H1 (cell line): ENCODE measurements at regions not wholly inside any gene's neighbourhood (a gene's known extent, or its start where the extent isn't known, plus 50 kb on each side); places are given as distances from the start of the nearest gene placed in this dataset.

ENCODE experiments used
- CTCF ChIA-PET: fragments of 300-600 bp; sonication (Branson Sonifier 250); formaldehyde crosslinking; loops from one replicate; lab custom pipeline; 2021; ENCODE audit not compliant: partially characterized antibody; lab: Charles Lee
- POLR2A ChIA-PET: fragments of 300-600 bp; sonication (Branson Sonifier 250); formaldehyde crosslinking; loops from one replicate; lab custom pipeline; 2021; ENCODE audit warnings: inconsistent platforms; ENCODE audit not compliant: partially characterized antibody; lab: Charles Lee
- DNase-seq, 2 experiments: peaks; one replicate each; pipeline versions ENCODE4 v3.0.0 to v3.0.0-alpha.2; 2010 to 2022; ENCODE audit warnings: low spot score in 2 of 2, low read depth in 1 of 2, mixed read lengths in 1 of 2
- FAIRE-seq: peaks from 2 replicates; lab custom pipeline; 2011; peaks lifted over from hg19 to GRCh38; lab: Jason Lieb, UNC
- H2AFZ ChIP-seq: 2 replicates; pipeline ENCODE4 v1.8.1; 2012; ENCODE audit warnings: low read length, inconsistent platforms
- H2AK5ac ChIP-seq: 2 replicates; pipeline ENCODE4 v1.6.1; 2013; ENCODE audit warnings: low read depth, low read length
- H2BK120ac ChIP-seq: replicated peaks from 2 replicates; pipeline ENCODE3; 2013; ENCODE audit warnings: low read depth, low read length, inconsistent platforms
- H2BK12ac ChIP-seq: 2 replicates; pipeline ENCODE4 v1.6.1; 2013; ENCODE audit warnings: low read depth, low read length
- H2BK15ac ChIP-seq: 2 replicates; pipeline ENCODE4 v1.6.1; 2013; ENCODE audit warnings: low read length
- H2BK20ac ChIP-seq: 2 replicates; pipeline ENCODE4 v1.6.1; 2013; ENCODE audit warnings: low read length
- H2BK5ac ChIP-seq: 2 replicates; pipeline ENCODE4 v1.6.1; 2013; ENCODE audit warnings: low read depth, low read length
- H3K14ac ChIP-seq: 2 replicates; pipeline ENCODE4 v1.6.1; 2013; ENCODE audit warnings: inconsistent platforms; ENCODE audit not compliant: insufficient read length
- H3K18ac ChIP-seq: 2 replicates; pipeline ENCODE4 v1.6.1; 2013; ENCODE audit warnings: low read length; ENCODE audit errors: extremely low read depth
- H3K23ac ChIP-seq: 2 replicates; pipeline ENCODE4 v1.6.1; 2013; ENCODE audit warnings: inconsistent platforms; ENCODE audit not compliant: insufficient read length
- H3K23me2 ChIP-seq: 2 replicates; pipeline ENCODE4 v1.6.1; 2013; ENCODE audit warnings: low read depth, low read length
- H3K27ac ChIP-seq: 2 replicates; pipeline ENCODE4 v1.6.1; 2011; ENCODE audit warnings: low read depth, low read length, inconsistent platforms
- H3K27me3 ChIP-seq, 4 experiments: replicated peaks in 1 of 4; 1 replicate in 1 of 4; 2 replicates in 3 of 4; pipeline versions ENCODE4 v1.6.1 to v1.8.1; 2011 to 2013; ENCODE audit warnings: low read length in 3 of 4, mild to moderate bottlenecking in 3 of 4, inconsistent platforms in 2 of 4, mixed read lengths in 2 of 4, moderate library complexity in 1 of 4; ENCODE audit not compliant: control insufficient read depth in 3 of 4, insufficient read depth in 3 of 4; ENCODE audit errors: extremely low read depth in 1 of 4
- H3K36me3 ChIP-seq, 4 experiments: 2 replicates each; pipeline versions ENCODE4 v1.6.1 to v1.8.1; 2011 to 2013; ENCODE audit warnings: mild to moderate bottlenecking in 4 of 4, low read length in 3 of 4, moderate library complexity in 2 of 4, control low read depth in 1 of 4, inconsistent platforms in 1 of 4; ENCODE audit not compliant: insufficient read depth in 4 of 4, control insufficient read depth in 2 of 4
- H3K4ac ChIP-seq: replicated peaks from 2 replicates; pipeline ENCODE3; 2013; ENCODE audit warnings: low read length, low read depth, mixed read lengths, inconsistent platforms; ENCODE audit not compliant: insufficient read length
- H3K4me1 ChIP-seq, 4 experiments: replicated peaks in 1 of 4; 1 replicate in 1 of 4; 2 replicates in 3 of 4; pipeline versions ENCODE4 v1.6.1 to v1.8.1; 2011 to 2013; ENCODE audit warnings: low read length in 3 of 4, inconsistent platforms in 2 of 4, mixed read lengths in 1 of 4; ENCODE audit not compliant: insufficient read depth in 4 of 4, control insufficient read depth in 3 of 4
- H3K4me2 ChIP-seq, 2 experiments: 2 replicates each; pipeline versions ENCODE4 v1.6.1 to v1.8.1; 2011 to 2013; ENCODE audit warnings: low read depth in 2 of 2, low read length in 2 of 2, control low read depth in 1 of 2, inconsistent platforms in 1 of 2, mild to moderate bottlenecking in 1 of 2; ENCODE audit not compliant: insufficient read depth in 1 of 2
- H3K4me3 ChIP-seq, 4 experiments: fragments of 200-600, 300-600 bp in 1 of 4; sonication (generic), shearing (Covaris generic), sonication (Bioruptor Twin) in 1 of 4; 2 replicates each; pipeline versions ENCODE4 v1.5.1 to v1.8.1; 2011 to 2016; ENCODE audit warnings: low read length in 4 of 4, low read depth in 3 of 4, control low read depth in 2 of 4, inconsistent platforms in 2 of 4, mild to moderate bottlenecking in 2 of 4, mixed read lengths in 1 of 4, moderate library complexity in 1 of 4; ENCODE audit not compliant: insufficient read depth in 2 of 4; ENCODE audit errors: extremely low read depth in 1 of 4
- H3K56ac ChIP-seq: replicated peaks from 2 replicates; pipeline ENCODE3; 2013; ENCODE audit warnings: low read depth, mild to moderate bottlenecking, mixed read lengths, low read length, inconsistent platforms; ENCODE audit not compliant: insufficient read length
- H3K79me1 ChIP-seq: 2 replicates; pipeline ENCODE4 v1.6.1; 2013; ENCODE audit warnings: low read depth, low read length, control low read depth
- H3K79me2 ChIP-seq, 2 experiments: 2 replicates each; pipeline versions ENCODE4 v1.6.1 to v1.8.1; 2012 to 2013; ENCODE audit warnings: low read length in 2 of 2, mild to moderate bottlenecking in 2 of 2, inconsistent platforms in 1 of 2; ENCODE audit not compliant: insufficient read depth in 2 of 2, control insufficient read depth in 1 of 2
- H3K9ac ChIP-seq, 4 experiments: replicated peaks in 1 of 4; 1 replicate in 1 of 4; 2 replicates in 3 of 4; pipeline versions ENCODE4 v1.6.1 to v1.8.1; 2011 to 2013; ENCODE audit warnings: low read depth in 3 of 4, low read length in 3 of 4, control low read depth in 2 of 4, mild to moderate bottlenecking in 2 of 4, moderate library complexity in 2 of 4, inconsistent platforms in 1 of 4; ENCODE audit errors: extremely low read depth in 1 of 4
- H3K9me3 ChIP-seq, 2 experiments: 2 replicates each; pipeline versions ENCODE4 v1.6.1 to v1.8.1; 2012 to 2013; ENCODE audit warnings: mild to moderate bottlenecking in 2 of 2, moderate library complexity in 2 of 2, control low read depth in 1 of 2, inconsistent platforms in 1 of 2, low read depth in 1 of 2, low read length in 1 of 2, mixed read lengths in 1 of 2; ENCODE audit not compliant: insufficient read depth in 2 of 2
- H4K20me1 ChIP-seq, 2 experiments: replicated peaks in 1 of 2; 2 replicates each; pipeline versions ENCODE3 to v1.8.1; 2011 to 2013; ENCODE audit warnings: inconsistent platforms in 2 of 2, low read length in 2 of 2, mild to moderate bottlenecking in 1 of 2; ENCODE audit not compliant: insufficient read depth in 2 of 2, control insufficient read depth in 1 of 2
- H4K5ac ChIP-seq: 2 replicates; pipeline ENCODE4 v1.6.1; 2013; ENCODE audit warnings: low read length, low read depth, mixed read lengths, inconsistent platforms; ENCODE audit not compliant: insufficient read length
- H4K8ac ChIP-seq: 2 replicates; pipeline ENCODE4 v1.8.0; 2013; ENCODE audit warnings: mild to moderate bottlenecking, moderate library complexity, low read length, inconsistent platforms; ENCODE audit not compliant: insufficient read depth; ENCODE audit errors: extremely low read depth
- H4K91ac ChIP-seq: replicated peaks from 2 replicates; pipeline ENCODE3; 2013; ENCODE audit warnings: low read length, mixed read lengths, inconsistent platforms; ENCODE audit not compliant: insufficient read length
- BACH1 ChIP-seq: IDR thresholded peaks from 2 replicates; pipeline ENCODE4 v1.6.1; 2012; ENCODE audit warnings: low read length, improper control_type of control experiment
- CTBP2 ChIP-seq: IDR thresholded peaks from 2 replicates; pipeline ENCODE4 v1.7.0; 2011; ENCODE audit warnings: borderline replicate concordance, mild to moderate bottlenecking, moderate library complexity, mixed read lengths, low read length; ENCODE audit not compliant: insufficient read depth, insufficient read length
- POU5F1 ChIP-seq: IDR thresholded peaks from 2 replicates; pipeline ENCODE4 v1.6.1; 2011; ENCODE audit warnings: low read depth, mild to moderate bottlenecking, low read length, moderate library complexity
- SP1 ChIP-seq: IDR thresholded peaks from 2 replicates; pipeline ENCODE4 v1.6.1; 2011; ENCODE audit warnings: low read depth, low read length
- TBP ChIP-seq: IDR thresholded peaks from 2 replicates; pipeline ENCODE4 v1.6.1; 2011; ENCODE audit warnings: low read depth, low read length, improper control_type of control experiment
- WGBS, 2 experiments: shearing (Covaris generic) in 1 of 2; methylation state at CpG; one replicate each; pipeline versions ENCODE4 v1.1.6 to v1.1.7; 2013 to 2015; ENCODE audit warnings: low lambda C conversion rate in 2 of 2, mixed read lengths in 2 of 2, inconsistent platforms in 1 of 2, low coverage in 1 of 2, missing lambda C conversion rate in 1 of 2; ENCODE audit not compliant: insufficient replicate concordance in 2 of 2, insufficient coverage in 1 of 2, insufficient read length in 1 of 2; ENCODE audit errors: extremely low coverage in 1 of 2, missing lambda C conversion rate in 1 of 2; 5-methylcytosine and 5-hydroxymethylcytosine counted together

GRCh38 chr2:19246496-19246895 is 111.9 kb downstream of the OSR1 start:
- ChIA-PET CTCF (interaction anchor here (0.7 to 1.3 kb wide), 3 partner anchors 16 to 123 kb away, joined by 3 read pairs; no protein-coding TSS in a partner anchor), POLR2A (no interaction called here)
- H2BK5ac ChIP-seq: no peak overlapping the region
- H2AFZ ChIP-seq: no peak overlapping the region
- no peak overlapping the region for H3K14ac ChIP-seq
- H3K18ac ChIP-seq: no peak overlapping the region
- H3K4me2 ChIP-seq: no peak overlapping the region
- no peaks in the 10 kb centered on the region for H3K79me2 ChIP-seq
- H4K20me1 ChIP-seq: no peaks in the 10 kb centered on the region
- no peak overlapping the region for H3K4ac ChIP-seq
- H3K4me3 ChIP-seq: no peak overlapping the region
- H3K9me3 ChIP-seq: no peaks in the 10 kb centered on the region
- H3K27ac ChIP-seq: no peak overlapping the region
- H3K36me3 ChIP-seq: no peaks in the 10 kb centered on the region
- H2BK12ac ChIP-seq: no peak overlapping the region
- H3K4me1 ChIP-seq: no peaks in the 10 kb centered on the region
- DNase-seq (no peak), FAIRE-seq (no peak)
- H2BK15ac ChIP-seq: no peak overlapping the region
- H3K79me1 ChIP-seq: no peaks in the 10 kb centered on the region
- H3K56ac ChIP-seq: no peak overlapping the region
- no peak overlapping the region for H3K9ac ChIP-seq
- no peak overlapping the region for H3K23ac ChIP-seq
- no peak overlapping the region for H2BK20ac ChIP-seq
- H3K27me3 ChIP-seq: no peaks in the 10 kb centered on the region
- no peak overlapping the region for H2AK5ac ChIP-seq
- no peak overlapping the region for H4K5ac ChIP-seq
- H2BK120ac ChIP-seq: no peak overlapping the region
- no peak overlapping the region for H4K91ac ChIP-seq
- TF ChIP-seq POU5F1: no peak
- TF ChIP-seq CTBP2: no peak
- no peak for TF ChIP-seq TBP
- no peak for TF ChIP-seq SP1
- TF ChIP-seq BACH1: no peak
- H4K8ac ChIP-seq: no peak overlapping the region
- 83% methylated on average over 12 of the region's 12 CpGs; no CpG with 5 or more reads in 1 of the 2 experiments for WGBS, 2 experiments
- peaks cover 2% of the 10 kb centered on the region; the same call in 1 of the 2 replicates for H3K23me2 ChIP-seq
